ENCODE measurements at regions not wholly inside any gene's neighbourhood (a gene's known extent, or its start where the extent isn't known, plus 50 kb on each side); places are given as distances from the start of the nearest gene placed in this dataset.

GRCh38 chr10:113379091-113379490 is 173.8 kb upstream of the HABP2 start:
- Histone ChIP-seq H3K4me3 (ENCODE audit: low read depth in 2 of 2, low read length in 2 of 2) (no peak overlapping the region), H3K27ac (ENCODE audit: low read length) (no peak overlapping the region), H3K4me1 (ENCODE audit: control insufficient read depth, insufficient read depth, low read length) (no peaks in the 10 kb centered on the region), H3K9me3 (ENCODE audit: control insufficient read depth, insufficient read depth, low read depth, low read length) (no peaks in the 10 kb centered on the region), H3K36me3 (ENCODE audit: control insufficient read depth, insufficient read depth, low read length) (no peaks in the 10 kb centered on the region), H3K27me3 (ENCODE audit: control insufficient read depth, insufficient read depth, low read length) (peaks cover 44% of the 10 kb centered on the region)
- in situ Hi-C loops (cut with HindIII; ENCODE audit: low pct_unique_long_range_greater_than_20kb, low sequenced_read_pairs) (no loop called here), intact Hi-C loops (cut with micrococcal nuclease; ENCODE audit: unreplicated experiment) (no loop called here)
- BruUV-seq (replicated peaks) = no TSS peak
- CTCF ChIA-PET = no interaction called here
- ATAC-seq (no peak), DNase-seq (ENCODE audit: low read depth, low spot score) (no peak)
- no peak for TF ChIP-seq SIN3A (IDR thresholded peaks at IDR 0.05; ENCODE audit: borderline replicate concordance, insufficient read depth, low read depth, low read length)
- no peak for TF ChIP-seq CTCF (IDR thresholded peaks at IDR 0.05)
- TF ChIP-seq REST (IDR thresholded peaks at IDR 0.05; ENCODE audit: insufficient read depth in 1 of 2, low read depth in 2 of 2, low read length in 1 of 2) = no peak
- TF ChIP-seq POLR2AphosphoS5 (IDR thresholded peaks at IDR 0.05; ENCODE audit: low read depth, low read length) = no peak
- no peak for TF ChIP-seq TCF7L2 (IDR thresholded peaks at IDR 0.05; ENCODE audit: low read depth, low read length)
- POLR2A ChIA-PET = no interaction called here

- no peaks in the 10 kb centered on the region for H3K36me3 ChIP-seq (ENCODE audit: control insufficient read depth, insufficient read depth, low read length)
- intact Hi-C loops (cut with micrococcal nuclease; ENCODE audit: unreplicated experiment) (loop anchor here (10.0 kb wide), 1 partner anchor 247 kb away; no protein-coding TSS in a partner anchor), in situ Hi-C loops (cut with HindIII; ENCODE audit: low pct_unique_long_range_greater_than_20kb, low sequenced_read_pairs) (no loop called here)
- no peak overlapping the region for H3K4me3 ChIP-seq (ENCODE audit: low read depth in 2 of 2, low read length in 2 of 2)
- no peaks in the 10 kb centered on the region for H3K9me3 ChIP-seq (ENCODE audit: control insufficient read depth, insufficient read depth, low read depth, low read length)
- peaks cover 40% of the 10 kb centered on the region for H3K27me3 ChIP-seq (ENCODE audit: control insufficient read depth, insufficient read depth, low read length)
- ChIA-PET CTCF (no interaction called here), POLR2A (no interaction called here)
- BruUV-seq (replicated peaks) = no TSS peak
- ATAC-seq = no peak
- no peak for TF ChIP-seq POLR2AphosphoS5 (IDR thresholded peaks at IDR 0.05; ENCODE audit: low read depth, low read length)
- no peak for TF ChIP-seq CTCF (IDR thresholded peaks at IDR 0.05)
- no peak for TF ChIP-seq REST (IDR thresholded peaks at IDR 0.05; ENCODE audit: insufficient read depth in 1 of 2, low read depth in 2 of 2, low read length in 1 of 2)
- TF ChIP-seq TCF7L2 (IDR thresholded peaks at IDR 0.05; ENCODE audit: low read depth, low read length) = no peak
- TF ChIP-seq SIN3A (IDR thresholded peaks at IDR 0.05; ENCODE audit: borderline replicate concordance, insufficient read depth, low read depth, low read length) = no peak
- no peak overlapping the region for H3K27ac ChIP-seq (ENCODE audit: low read length)
- DNase-seq (ENCODE audit: low read depth, low spot score) = no peak
- H3K4me1 ChIP-seq (ENCODE audit: control insufficient read depth, insufficient read depth, low read length) = peaks cover 11% of the 10 kb centered on the region
Measured at GRCh38 chr10:113381416-113381815, 171.4 kb upstream of the HABP2 start.
